ENCODE measurements at regions not wholly inside any gene's neighbourhood (a gene's known extent, or its start where the extent isn't known, plus 50 kb on each side); places are given as distances from the start of the nearest gene placed in this dataset.

DNA sequence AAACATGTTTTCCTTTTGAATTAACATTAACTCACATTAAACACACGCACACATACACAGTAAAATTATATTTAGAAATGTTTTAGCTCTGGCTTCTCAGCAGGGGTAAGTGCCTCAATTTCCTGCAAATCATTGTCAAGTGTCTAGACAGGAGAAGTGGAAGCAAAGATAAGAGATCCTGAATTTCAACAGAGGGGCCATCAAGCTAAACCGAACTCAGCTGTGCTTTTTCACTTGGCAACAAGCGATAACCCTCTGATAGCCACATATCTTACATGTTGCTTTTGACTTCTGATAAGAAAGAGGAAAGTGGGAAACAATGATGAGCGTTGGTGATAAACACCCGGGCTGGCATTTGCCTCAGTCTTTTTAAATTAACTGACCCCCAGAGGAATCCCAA lies 79.7 kb upstream of the SPDL1 start (continued):
- TF ChIP-seq, protein P1, sequence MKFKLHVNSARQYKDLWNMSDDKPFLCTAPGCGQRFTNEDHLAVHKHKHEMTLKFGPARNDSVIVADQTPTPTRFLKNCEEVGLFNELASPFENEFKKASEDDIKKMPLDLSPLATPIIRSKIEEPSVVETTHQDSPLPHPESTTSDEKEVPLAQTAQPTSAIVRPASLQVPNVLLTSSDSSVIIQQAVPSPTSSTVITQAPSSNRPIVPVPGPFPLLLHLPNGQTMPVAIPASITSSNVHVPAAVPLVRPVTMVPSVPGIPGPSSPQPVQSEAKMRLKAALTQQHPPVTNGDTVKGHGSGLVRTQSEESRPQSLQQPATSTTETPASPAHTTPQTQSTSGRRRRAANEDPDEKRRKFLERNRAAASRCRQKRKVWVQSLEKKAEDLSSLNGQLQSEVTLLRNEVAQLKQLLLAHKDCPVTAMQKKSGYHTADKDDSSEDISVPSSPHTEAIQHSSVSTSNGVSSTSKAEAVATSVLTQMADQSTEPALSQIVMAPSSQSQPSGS (CRISPR knock-in tag; IDR thresholded peaks at IDR 0.05; ENCODE audit: borderline replicate concordance, low read depth), result no peak
- TF ChIP-seq SMAD3 (CRISPR knock-in tag; IDR thresholded peaks at IDR 0.05; ENCODE audit: borderline replicate concordance), result no peak
- TF ChIP-seq ZNF317 (CRISPR knock-in tag; IDR thresholded peaks at IDR 0.05; ENCODE audit: borderline replicate concordance, low read depth), result no peak
- no peak for TF ChIP-seq USF1 (CRISPR knock-in tag; IDR thresholded peaks at IDR 0.05)

DNA sequence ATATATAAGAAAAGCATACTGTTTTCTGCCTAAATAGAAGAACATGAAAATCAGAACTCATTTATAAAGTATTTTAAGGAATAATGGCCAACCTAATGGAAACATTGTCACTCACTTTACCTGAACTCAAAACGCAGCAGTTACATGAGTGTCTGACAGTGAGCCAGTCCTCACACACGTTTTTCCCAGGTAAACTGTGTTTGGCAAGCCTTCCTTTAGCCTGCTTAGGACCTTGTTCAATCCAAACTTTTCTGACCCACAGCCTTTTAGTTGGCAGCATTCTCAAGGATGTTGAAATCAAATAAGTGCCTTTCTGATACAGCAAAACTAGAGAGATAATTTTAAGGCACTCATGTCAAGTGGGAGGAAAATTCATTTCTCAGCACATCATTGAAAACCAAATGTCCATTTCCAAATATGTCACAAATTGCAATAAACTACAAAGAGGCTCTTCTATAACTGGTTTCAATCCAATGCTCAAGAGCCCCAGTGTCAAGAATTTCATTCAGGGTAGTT lies 83.5 kb upstream of the SPDL1 start:
- no peak for DNase-seq (ENCODE audit: low spot score)
- ChIA-PET CTCF (no interaction called here), POLR2A (no interaction called here)
- H3K36me3 Mint-ChIP-seq, result no peaks in the 10 kb centered on the region
- H3K4me1 Mint-ChIP-seq, result 0 out of 2 replicates have a peak, but pooled peaks cover 2% of the 10 kb centered on the region
- no peak for ATAC-seq
- H3K27ac Mint-ChIP-seq, result no peak overlapping the region
- 0 out of 2 replicates have a peak, but pooled peaks cover 2% of the 10 kb centered on the region for H3K27me3 Mint-ChIP-seq (ENCODE audit: low read depth)
- no peak overlapping the region for H3K4me3 Mint-ChIP-seq
- no peaks in the 10 kb centered on the region for H3K9me3 Mint-ChIP-seq
- TF ChIP-seq ZNF121 (CRISPR knock-in tag; IDR thresholded peaks at IDR 0.05) (no peak), TCF7 (CRISPR knock-in tag; IDR thresholded peaks at IDR 0.05; ENCODE audit: low read depth) (no peak), CREM (CRISPR knock-in tag; IDR thresholded peaks at IDR 0.05) (no peak), PRDM15 (CRISPR knock-in tag; IDR thresholded peaks at IDR 0.05) (no peak), RORB (CRISPR knock-in tag; IDR thresholded peaks at IDR 0.05) (no peak), ZBTB21 (CRISPR knock-in tag; IDR thresholded peaks at IDR 0.05; ENCODE audit: borderline replicate concordance) (no peak), ZNF281 (CRISPR knock-in tag; IDR thresholded peaks at IDR 0.05) (no peak), ATF1 (CRISPR knock-in tag; IDR thresholded peaks at IDR 0.05) (no peak), PREB (CRISPR knock-in tag; IDR thresholded peaks at IDR 0.05; ENCODE audit: borderline replicate concordance) (no peak), FOXK1 (CRISPR knock-in tag; IDR thresholded peaks at IDR 0.05) (no peak), GABPB1 (CRISPR knock-in tag; IDR thresholded peaks at IDR 0.05) (no peak), NFE2L1 (CRISPR knock-in tag; IDR thresholded peaks at IDR 0.05) (no peak)
- TF ChIP-seq, protein P2, sequence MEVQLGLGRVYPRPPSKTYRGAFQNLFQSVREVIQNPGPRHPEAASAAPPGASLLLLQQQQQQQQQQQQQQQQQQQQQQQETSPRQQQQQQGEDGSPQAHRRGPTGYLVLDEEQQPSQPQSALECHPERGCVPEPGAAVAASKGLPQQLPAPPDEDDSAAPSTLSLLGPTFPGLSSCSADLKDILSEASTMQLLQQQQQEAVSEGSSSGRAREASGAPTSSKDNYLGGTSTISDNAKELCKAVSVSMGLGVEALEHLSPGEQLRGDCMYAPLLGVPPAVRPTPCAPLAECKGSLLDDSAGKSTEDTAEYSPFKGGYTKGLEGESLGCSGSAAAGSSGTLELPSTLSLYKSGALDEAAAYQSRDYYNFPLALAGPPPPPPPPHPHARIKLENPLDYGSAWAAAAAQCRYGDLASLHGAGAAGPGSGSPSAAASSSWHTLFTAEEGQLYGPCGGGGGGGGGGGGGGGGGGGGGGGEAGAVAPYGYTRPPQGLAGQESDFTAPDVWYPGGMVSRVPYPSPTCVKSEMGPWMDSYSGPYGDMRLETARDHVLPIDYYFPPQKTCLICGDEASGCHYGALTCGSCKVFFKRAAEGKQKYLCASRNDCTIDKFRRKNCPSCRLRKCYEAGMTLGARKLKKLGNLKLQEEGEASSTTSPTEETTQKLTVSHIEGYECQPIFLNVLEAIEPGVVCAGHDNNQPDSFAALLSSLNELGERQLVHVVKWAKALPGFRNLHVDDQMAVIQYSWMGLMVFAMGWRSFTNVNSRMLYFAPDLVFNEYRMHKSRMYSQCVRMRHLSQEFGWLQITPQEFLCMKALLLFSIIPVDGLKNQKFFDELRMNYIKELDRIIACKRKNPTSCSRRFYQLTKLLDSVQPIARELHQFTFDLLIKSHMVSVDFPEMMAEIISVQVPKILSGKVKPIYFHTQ (CRISPR knock-in tag; IDR thresholded peaks at IDR 0.05), result no peak
- TF ChIP-seq, protein P3, sequence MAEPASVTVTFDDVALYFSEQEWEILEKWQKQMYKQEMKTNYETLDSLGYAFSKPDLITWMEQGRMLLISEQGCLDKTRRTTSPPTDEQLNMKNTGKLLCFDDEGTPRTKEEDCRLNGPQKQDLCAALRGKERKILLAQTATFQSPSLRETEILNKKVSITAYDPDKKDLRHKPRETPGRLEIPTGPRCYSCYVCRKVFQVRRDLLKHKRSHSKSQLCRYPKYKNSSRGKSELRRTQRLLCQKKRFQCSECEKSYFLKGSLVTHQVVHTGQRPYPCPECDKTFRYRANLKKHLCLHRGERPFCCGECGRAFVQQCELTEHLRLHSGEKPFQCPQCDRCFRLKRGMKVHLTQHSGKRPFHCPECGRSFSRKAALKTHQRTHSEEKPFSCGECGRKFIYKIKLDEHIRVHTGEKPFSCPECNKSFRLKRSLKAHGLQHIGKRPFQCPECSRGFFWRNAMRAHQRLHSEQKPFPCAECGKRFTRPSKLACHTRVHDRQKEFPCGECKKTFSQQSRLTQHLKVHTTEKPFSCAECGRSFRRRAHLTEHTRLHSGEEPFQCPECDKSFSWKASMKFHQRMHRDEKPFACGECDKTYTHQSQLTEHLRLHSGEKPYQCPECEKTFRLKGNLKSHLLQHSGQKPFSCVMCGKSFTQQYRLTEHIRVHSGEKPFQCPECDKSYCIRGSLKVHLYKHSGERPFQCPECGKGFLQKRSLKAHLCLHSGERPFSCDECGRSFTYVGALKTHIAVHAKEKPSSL (CRISPR knock-in tag; conservative IDR thresholded peaks at IDR 0.05), result no peak
- TF ChIP-seq, protein P4, sequence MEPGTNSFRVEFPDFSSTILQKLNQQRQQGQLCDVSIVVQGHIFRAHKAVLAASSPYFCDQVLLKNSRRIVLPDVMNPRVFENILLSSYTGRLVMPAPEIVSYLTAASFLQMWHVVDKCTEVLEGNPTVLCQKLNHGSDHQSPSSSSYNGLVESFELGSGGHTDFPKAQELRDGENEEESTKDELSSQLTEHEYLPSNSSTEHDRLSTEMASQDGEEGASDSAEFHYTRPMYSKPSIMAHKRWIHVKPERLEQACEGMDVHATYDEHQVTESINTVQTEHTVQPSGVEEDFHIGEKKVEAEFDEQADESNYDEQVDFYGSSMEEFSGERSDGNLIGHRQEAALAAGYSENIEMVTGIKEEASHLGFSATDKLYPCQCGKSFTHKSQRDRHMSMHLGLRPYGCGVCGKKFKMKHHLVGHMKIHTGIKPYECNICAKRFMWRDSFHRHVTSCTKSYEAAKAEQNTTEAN (CRISPR knock-in tag; IDR thresholded peaks at IDR 0.05), result no peak

Data from WTC11 (cell line).